NB4 (cell line): ENCODE measurements at regions not wholly inside any gene's neighbourhood (a gene's known extent, or its start where the extent isn't known, plus 50 kb on each side); places are given as distances from the start of the nearest gene placed in this dataset.

ENCODE experiments used
- MYC ChIP-seq: IDR thresholded peaks from 2 replicates; pipeline ENCODE4 v1.6.1; 2011; ENCODE audit warnings: low read depth, low read length
- TF ChIP-seq, protein P1 (sequence below): IDR thresholded peaks from one replicate; pipeline ENCODE4 v1.5.1; 2012; ENCODE audit warnings: low read depth, low read length

DNA sequence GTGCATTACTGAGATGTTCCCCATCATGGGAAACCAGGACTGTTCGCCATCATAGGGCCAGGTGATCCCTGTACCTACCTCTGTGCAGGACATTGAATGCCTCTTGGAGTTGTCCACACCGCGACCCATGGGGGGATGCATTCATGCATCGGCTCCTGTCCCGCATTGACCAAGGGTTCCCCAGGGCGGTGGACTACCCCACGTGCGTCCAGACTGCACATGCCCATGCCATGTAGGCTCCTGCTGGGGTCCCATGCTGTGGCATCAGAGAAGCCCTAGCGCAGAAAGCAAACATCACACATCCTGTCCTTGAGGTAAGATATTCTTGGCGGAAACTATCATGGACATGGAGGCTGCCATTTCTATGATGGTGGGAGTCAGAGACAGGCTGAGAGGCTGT, 121.6 kb upstream of the UNC5B start:
- TF ChIP-seq, protein P1, sequence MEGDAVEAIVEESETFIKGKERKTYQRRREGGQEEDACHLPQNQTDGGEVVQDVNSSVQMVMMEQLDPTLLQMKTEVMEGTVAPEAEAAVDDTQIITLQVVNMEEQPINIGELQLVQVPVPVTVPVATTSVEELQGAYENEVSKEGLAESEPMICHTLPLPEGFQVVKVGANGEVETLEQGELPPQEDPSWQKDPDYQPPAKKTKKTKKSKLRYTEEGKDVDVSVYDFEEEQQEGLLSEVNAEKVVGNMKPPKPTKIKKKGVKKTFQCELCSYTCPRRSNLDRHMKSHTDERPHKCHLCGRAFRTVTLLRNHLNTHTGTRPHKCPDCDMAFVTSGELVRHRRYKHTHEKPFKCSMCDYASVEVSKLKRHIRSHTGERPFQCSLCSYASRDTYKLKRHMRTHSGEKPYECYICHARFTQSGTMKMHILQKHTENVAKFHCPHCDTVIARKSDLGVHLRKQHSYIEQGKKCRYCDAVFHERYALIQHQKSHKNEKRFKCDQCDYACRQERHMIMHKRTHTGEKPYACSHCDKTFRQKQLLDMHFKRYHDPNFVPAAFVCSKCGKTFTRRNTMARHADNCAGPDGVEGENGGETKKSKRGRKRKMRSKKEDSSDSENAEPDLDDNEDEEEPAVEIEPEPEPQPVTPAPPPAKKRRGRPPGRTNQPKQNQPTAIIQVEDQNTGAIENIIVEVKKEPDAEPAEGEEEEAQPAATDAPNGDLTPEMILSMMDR = no peak
- no peak for TF ChIP-seq MYC
